LNCaP clone FGC (cell line): ENCODE measurements at regions not wholly inside any gene's neighbourhood (a gene's known extent, or its start where the extent isn't known, plus 50 kb on each side); places are given as distances from the start of the nearest gene placed in this dataset.

Experiments used
- DNase-seq: peaks from one replicate; pipeline ENCODE4 v3.0.0-alpha.2; 2011; ENCODE audit warnings: low read depth
- H3K4me3 ChIP-seq: 2 replicates; pipeline ENCODE4 v1.5.1; 2011; ENCODE audit warnings: mild to moderate bottlenecking, low read depth, low read length, control low read depth
- TF ChIP-seq, protein P1 (sequence below): IDR thresholded peaks from 2 replicates; pipeline ENCODE4 v1.5.1; 2012; ENCODE audit warnings: mild to moderate bottlenecking; ENCODE audit not compliant: control insufficient read depth, insufficient read depth; ENCODE audit errors: extremely low read depth

DNA sequence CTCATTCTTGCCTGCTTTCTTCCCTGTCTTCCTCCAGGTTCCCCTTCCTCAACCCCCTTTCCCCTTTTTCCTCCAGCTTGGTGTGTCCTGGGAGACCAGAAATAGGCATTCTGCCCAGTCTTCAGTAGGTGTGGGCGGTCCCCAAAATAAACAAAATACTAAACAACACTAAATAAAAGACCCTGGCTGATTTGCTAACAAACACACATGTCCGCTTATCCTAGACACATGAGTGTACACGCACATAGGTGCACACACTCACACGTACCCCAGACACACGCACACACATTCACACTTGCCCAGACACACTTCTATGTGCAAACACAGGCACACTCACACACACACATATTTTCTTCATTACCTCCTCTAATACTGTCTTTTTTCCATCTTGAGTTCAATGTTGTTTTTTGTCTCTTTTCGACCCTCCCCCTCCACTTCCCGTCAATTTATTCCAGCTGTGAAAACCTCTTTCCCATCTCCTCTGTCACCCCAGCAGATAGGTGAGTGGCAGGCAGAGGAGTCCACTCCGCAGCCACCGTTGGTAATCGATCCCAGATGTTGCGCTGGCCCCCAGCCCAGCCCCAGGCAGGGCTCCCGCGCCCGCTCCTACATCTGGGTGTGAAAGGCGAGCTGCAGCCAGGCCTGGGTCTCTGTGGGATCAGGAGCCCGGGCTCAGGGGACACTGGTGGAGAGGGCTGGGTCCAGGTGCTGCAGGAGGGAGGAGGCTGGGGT lies 56.9 kb upstream of the FOXP4 start:
- TF ChIP-seq, protein P1, sequence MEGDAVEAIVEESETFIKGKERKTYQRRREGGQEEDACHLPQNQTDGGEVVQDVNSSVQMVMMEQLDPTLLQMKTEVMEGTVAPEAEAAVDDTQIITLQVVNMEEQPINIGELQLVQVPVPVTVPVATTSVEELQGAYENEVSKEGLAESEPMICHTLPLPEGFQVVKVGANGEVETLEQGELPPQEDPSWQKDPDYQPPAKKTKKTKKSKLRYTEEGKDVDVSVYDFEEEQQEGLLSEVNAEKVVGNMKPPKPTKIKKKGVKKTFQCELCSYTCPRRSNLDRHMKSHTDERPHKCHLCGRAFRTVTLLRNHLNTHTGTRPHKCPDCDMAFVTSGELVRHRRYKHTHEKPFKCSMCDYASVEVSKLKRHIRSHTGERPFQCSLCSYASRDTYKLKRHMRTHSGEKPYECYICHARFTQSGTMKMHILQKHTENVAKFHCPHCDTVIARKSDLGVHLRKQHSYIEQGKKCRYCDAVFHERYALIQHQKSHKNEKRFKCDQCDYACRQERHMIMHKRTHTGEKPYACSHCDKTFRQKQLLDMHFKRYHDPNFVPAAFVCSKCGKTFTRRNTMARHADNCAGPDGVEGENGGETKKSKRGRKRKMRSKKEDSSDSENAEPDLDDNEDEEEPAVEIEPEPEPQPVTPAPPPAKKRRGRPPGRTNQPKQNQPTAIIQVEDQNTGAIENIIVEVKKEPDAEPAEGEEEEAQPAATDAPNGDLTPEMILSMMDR = no peak
- no peak overlapping the region for H3K4me3 ChIP-seq
- DNase-seq = no peak

- DNase-seq = no peak
- TF ChIP-seq, protein P1 = no peak
- no peak overlapping the region for H3K4me3 ChIP-seq
Measured at GRCh38 chr6:41492261-41492891, 53.8 kb upstream of the FOXP4 start.

- H3K4me3 ChIP-seq = no peak overlapping the region
- TF ChIP-seq, protein P1 = no peak
- DNase-seq = no peak
Measured at GRCh38 chr6:41494212-41495110, 51.7 kb upstream of the FOXP4 start.
